ENCODE measurements at regions not wholly inside any gene's neighbourhood (a gene's known extent, or its start where the extent isn't known, plus 50 kb on each side); places are given as distances from the start of the nearest gene placed in this dataset.

- H3K4me1 ChIP-seq (ENCODE audit: insufficient read depth, low read length) = no peaks in the 10 kb centered on the region
- TF ChIP-seq EZH2 (IDR thresholded peaks at IDR 0.05; ENCODE audit: insufficient read depth, low read length) = no peak
- TF ChIP-seq CTCF (IDR thresholded peaks at IDR 0.05; ENCODE audit: insufficient read depth, low read depth, low read length) = no peak
- no peaks in the 10 kb centered on the region for H3K36me3 ChIP-seq (ENCODE audit: insufficient read depth, low read length)
- Mint-ChIP-seq H3K9me3 (ENCODE audit: unreplicated experiment) (no peaks in the 10 kb centered on the region), H3K27ac (ENCODE audit: unreplicated experiment) (no peak overlapping the region), H3K4me3 (ENCODE audit: unreplicated experiment) (no peak overlapping the region), H3K4me1 (ENCODE audit: low read depth, unreplicated experiment) (peaks cover 3% of the 10 kb centered on the region), H3K27me3 (ENCODE audit: low read depth, unreplicated experiment) (no peaks in the 10 kb centered on the region), H3K36me3 (ENCODE audit: low read depth, unreplicated experiment) (no peaks in the 10 kb centered on the region)
- no peak for DNase-seq (ENCODE audit: low read depth)
- H3K4me2 ChIP-seq (ENCODE audit: low read length) = no peak overlapping the region
- no peak overlapping the region for H2AFZ ChIP-seq (ENCODE audit: low read depth, low read length)
- H4K20me1 ChIP-seq (ENCODE audit: insufficient read depth, low read length) = no peaks in the 10 kb centered on the region
- no peak overlapping the region for H3K9ac ChIP-seq (ENCODE audit: low read length)
- H3K27me3 ChIP-seq (ENCODE audit: insufficient read depth, low read length) = no peaks in the 10 kb centered on the region
- H3K79me2 ChIP-seq (ENCODE audit: insufficient read depth, low read length) = no peaks in the 10 kb centered on the region
- no peak overlapping the region for H3K4me3 ChIP-seq (ENCODE audit: insufficient read depth, low read depth, low read length)
- FAIRE-seq = no peak
- H3K27ac ChIP-seq (ENCODE audit: low read depth, low read length) = no peak overlapping the region
- H3K9me3 ChIP-seq (ENCODE audit: insufficient read depth, low read depth, low read length) = no peaks in the 10 kb centered on the region
Measured at GRCh38 chr2:181139831-181140230, 159.4 kb downstream of the UBE2E3 start.

GRCh38 chr2:181140414-181140813 lies 160.0 kb downstream of the UBE2E3 start:
- H3K9ac ChIP-seq (ENCODE audit: low read length) = no peak overlapping the region
- peaks cover 3% of the 10 kb centered on the region for H3K9me3 Mint-ChIP-seq (ENCODE audit: unreplicated experiment)
- peak; percentile 32 for FAIRE-seq

More at GRCh38 chr2:181140414-181140813, 160.0 kb downstream of the UBE2E3 start:
- TF ChIP-seq CTCF (IDR thresholded peaks at IDR 0.05; ENCODE audit: insufficient read depth, low read depth, low read length) (no peak), EZH2 (IDR thresholded peaks at IDR 0.05; ENCODE audit: insufficient read depth, low read length) (no peak)
- Histone ChIP-seq H3K27ac (ENCODE audit: low read depth, low read length) (no peak overlapping the region), H4K20me1 (ENCODE audit: insufficient read depth, low read length) (no peaks in the 10 kb centered on the region), H3K36me3 (ENCODE audit: insufficient read depth, low read length) (no peaks in the 10 kb centered on the region), H3K27me3 (ENCODE audit: insufficient read depth, low read length) (no peaks in the 10 kb centered on the region), H3K79me2 (ENCODE audit: insufficient read depth, low read length) (no peaks in the 10 kb centered on the region), H3K9me3 (ENCODE audit: insufficient read depth, low read depth, low read length) (no peaks in the 10 kb centered on the region), H3K4me2 (ENCODE audit: low read length) (no peak overlapping the region), H3K4me1 (ENCODE audit: insufficient read depth, low read length) (no peaks in the 10 kb centered on the region), H3K4me3 (ENCODE audit: insufficient read depth, low read depth, low read length) (no peak overlapping the region), H2AFZ (ENCODE audit: low read depth, low read length) (no peak overlapping the region)
- peak; percentile 17 for DNase-seq (ENCODE audit: low read depth)
- Mint-ChIP-seq H3K36me3 (ENCODE audit: low read depth, unreplicated experiment) (no peaks in the 10 kb centered on the region), H3K4me1 (ENCODE audit: low read depth, unreplicated experiment) (peaks cover 3% of the 10 kb centered on the region), H3K4me3 (ENCODE audit: unreplicated experiment) (no peak overlapping the region), H3K27ac (ENCODE audit: unreplicated experiment) (no peak overlapping the region), H3K27me3 (ENCODE audit: low read depth, unreplicated experiment) (no peaks in the 10 kb centered on the region)

Data from astrocyte (in vitro differentiated cells and primary cell).